RWPE1 (cell line): ENCODE measurements at regions not wholly inside any gene's neighbourhood (a gene's known extent, or its start where the extent isn't known, plus 50 kb on each side); places are given as distances from the start of the nearest gene placed in this dataset.

Source experiments
- CTCF ChIA-PET: fragments of 350-600 bp; sonication (Branson Sonifier 250); formaldehyde crosslinking; extraction: SDS; loops from one replicate; lab custom pipeline; 2021; lab: Yijun Ruan, JAX
- POLR2A ChIA-PET: fragments of 400-600 bp; formaldehyde crosslinking; extraction: SDS; loops from one replicate; lab custom pipeline; 2020; ENCODE audit warnings: antibody characterized with exemption; ENCODE audit not compliant: low non-redundant PET; lab: Yijun Ruan, JAX
- DNase-seq: peaks from one replicate; pipeline ENCODE4 v3.0.0; 2012; ENCODE audit warnings: low spot score
- H3K27ac ChIP-seq: fragments of 450-650 bp; 2 replicates; pipeline ENCODE4 v1.5.1; 2017
- TF ChIP-seq, protein P1 (sequence below): fragments of 450-650 bp; conservative IDR thresholded peaks from 2 replicates; pipeline ENCODE4 v1.5.1; 2017; ENCODE audit warnings: low read depth, mild to moderate bottlenecking

DNA sequence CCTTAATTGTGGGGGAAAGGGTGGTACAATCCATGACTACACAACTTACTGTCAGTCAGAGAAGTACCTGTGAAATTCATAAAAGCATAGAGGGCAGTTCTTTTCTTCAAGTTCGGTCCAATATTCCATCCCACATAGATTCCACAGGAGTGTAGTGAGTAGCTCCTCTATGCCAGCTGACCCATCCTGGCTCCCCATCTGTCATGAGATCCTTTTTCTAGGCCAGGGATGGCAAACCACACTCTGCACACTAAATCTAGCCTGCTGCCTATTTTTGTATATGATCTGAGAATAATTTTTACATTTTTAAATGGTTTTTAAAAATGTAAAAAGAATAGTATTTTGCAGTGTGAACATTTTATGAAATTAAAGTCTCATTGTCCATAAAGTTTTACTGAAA, 107.0 kb upstream of the TSPAN2 start:
- H3K27ac ChIP-seq, result no peak overlapping the region
- no peak for DNase-seq
- CTCF ChIA-PET, result no interaction called here
- POLR2A ChIA-PET, result no interaction called here
- TF ChIP-seq, protein P1, sequence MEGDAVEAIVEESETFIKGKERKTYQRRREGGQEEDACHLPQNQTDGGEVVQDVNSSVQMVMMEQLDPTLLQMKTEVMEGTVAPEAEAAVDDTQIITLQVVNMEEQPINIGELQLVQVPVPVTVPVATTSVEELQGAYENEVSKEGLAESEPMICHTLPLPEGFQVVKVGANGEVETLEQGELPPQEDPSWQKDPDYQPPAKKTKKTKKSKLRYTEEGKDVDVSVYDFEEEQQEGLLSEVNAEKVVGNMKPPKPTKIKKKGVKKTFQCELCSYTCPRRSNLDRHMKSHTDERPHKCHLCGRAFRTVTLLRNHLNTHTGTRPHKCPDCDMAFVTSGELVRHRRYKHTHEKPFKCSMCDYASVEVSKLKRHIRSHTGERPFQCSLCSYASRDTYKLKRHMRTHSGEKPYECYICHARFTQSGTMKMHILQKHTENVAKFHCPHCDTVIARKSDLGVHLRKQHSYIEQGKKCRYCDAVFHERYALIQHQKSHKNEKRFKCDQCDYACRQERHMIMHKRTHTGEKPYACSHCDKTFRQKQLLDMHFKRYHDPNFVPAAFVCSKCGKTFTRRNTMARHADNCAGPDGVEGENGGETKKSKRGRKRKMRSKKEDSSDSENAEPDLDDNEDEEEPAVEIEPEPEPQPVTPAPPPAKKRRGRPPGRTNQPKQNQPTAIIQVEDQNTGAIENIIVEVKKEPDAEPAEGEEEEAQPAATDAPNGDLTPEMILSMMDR, result no peak

DNA sequence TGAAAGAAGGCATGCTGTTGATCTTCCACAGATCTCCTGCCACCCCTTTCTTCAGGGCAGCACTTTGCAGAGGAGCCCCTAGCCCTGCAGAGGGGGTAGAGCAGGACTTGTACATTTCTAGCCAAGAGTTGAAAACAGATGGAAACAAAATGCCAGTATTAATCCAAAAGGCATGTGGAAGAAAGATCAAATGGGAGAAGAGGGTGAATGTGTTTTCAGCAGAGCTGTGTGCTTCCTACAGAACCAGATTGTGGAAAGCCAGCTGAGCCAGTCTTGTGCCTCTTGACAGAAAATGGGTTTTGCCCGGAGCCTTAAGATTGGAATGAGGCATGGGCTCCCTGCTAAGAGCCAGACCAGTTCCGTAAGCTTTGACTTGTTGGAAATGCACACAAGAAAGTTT, 105.2 kb upstream of the TSPAN2 start:
- TF ChIP-seq, protein P1, result no peak
- POLR2A ChIA-PET, result no interaction called here
- CTCF ChIA-PET, result interaction anchor here (0.6 kb wide), 1 partner anchor 8 kb away, joined by 3 read pairs; no protein-coding TSS in a partner anchor
- no peak overlapping the region for H3K27ac ChIP-seq
- DNase-seq, result no peak

DNA sequence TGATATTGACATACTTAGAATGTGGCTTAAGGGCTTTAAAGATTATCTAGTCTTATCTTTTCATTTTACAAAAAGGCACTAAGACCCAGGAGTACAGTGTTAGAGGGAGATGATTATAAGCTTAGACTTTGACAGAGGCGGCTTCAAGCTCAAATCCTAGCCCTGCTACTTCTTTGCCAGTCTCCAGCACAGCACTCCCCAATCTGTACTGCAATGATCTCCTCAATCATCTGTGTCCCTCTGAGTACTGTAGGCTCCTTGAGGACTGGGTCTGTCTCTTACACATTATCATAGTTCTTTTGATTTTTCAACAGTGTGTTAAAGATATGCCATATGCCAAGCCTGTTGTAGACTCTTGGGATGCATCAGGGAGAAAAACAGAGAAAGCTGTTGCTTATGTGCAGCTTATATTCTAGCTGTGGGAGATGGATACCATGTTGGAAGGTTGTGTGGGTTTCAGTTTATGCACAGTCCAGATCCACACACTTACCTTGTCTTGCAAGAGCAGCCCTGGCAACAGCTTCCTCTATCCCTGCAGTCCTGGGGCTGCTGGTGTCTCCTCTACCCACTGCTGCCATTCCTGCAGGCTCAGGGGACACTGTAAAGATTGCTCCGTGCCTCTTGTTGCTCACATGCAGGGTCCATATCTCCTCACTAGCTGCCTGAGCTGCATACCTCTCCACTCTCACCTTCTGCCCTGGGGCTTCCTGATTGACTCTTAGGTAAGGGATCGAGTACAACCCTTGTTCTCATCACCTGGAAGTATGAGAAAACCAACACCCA, 103.9 kb upstream of the TSPAN2 start:
- TF ChIP-seq, protein P1, result no peak
- POLR2A ChIA-PET, result no interaction called here
- DNase-seq, result no peak
- CTCF ChIA-PET, result no interaction called here
- H3K27ac ChIP-seq, result no peak overlapping the region

DNA sequence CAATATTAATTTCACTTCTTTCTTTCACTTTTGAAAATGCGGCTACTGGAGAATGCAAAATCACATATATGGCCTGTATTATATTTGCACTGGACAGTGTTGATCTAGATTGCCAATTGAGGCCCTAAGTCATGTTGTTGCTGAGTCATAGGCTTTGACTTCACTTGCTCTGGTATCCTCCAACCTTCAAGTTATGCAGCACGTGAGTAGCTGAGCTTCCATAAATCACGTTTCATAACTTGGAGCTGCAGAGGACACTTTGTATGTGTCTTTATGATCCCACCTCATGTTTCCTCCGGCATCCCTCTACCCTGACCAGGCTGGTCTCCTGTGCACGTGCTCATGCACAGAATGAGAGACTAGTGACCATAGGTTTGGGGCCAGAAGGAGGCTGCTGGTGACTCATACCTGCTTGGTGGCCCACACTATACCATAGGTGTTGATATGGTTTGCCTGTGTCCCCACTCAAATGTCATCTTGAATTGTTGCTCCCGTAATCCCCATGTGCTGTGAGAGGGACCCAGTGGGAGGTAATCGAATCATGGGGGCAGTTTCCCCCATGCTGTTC, 103.0 kb upstream of the TSPAN2 start:
- CTCF ChIA-PET, result no interaction called here
- DNase-seq, result no peak

DNA sequence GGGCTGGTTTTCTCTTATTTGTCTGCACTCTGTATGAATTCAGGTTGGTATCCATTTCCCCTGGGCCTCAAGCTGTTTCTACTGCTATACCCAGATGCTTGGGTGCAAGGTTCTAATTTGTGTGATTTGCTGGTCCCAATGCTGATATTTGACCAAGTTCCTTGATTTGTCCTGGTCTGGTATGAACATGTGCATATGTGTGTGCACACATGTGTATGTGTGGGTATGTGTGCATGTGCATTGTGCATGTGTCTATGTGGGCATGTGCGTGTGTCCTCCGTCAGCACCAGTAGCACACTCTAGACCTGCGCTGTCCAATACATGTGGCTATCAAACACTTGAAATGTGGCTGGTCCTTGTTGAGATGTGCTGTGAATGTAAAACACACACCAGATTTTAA, 102.4 kb upstream of the TSPAN2 start:
- ChIA-PET CTCF (no interaction called here), POLR2A (no interaction called here)
- no peak overlapping the region for H3K27ac ChIP-seq
- DNase-seq, result no peak
- TF ChIP-seq, protein P1, result no peak

More for the DNA sequence above, 103.0 kb upstream of the TSPAN2 start:
- TF ChIP-seq, protein P1, result no peak
- POLR2A ChIA-PET, result no interaction called here
- H3K27ac ChIP-seq, result no peak overlapping the region

DNA sequence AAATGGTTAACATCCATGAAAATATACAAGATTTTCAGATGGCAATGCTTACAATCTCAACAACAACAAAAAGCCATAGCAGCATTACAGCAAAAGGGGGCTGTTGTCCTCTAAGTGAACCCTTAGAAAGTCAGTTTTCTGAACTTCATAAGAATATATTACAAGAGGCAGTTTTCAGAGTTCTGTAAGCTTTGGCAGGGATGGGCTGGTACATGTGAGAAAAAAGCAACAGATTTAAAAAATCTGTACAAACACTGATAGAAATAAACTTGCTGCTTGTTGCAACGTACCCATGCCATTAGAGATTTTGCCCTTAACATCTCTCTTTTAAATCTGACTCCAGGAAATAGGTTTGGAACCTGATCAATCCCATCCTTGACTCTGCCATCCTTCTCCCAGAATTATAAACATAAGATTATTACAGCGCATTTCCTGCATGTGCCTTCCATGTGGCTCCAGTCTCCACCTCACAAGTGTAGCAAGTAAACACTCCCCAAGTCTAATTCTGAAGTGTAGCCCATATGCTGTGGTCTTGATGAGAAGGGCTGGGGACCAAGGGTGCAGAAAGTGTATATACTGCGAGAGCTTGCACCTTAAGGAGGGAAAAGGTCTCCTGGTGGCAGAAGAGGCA, 101.4 kb upstream of the TSPAN2 start:
- ChIA-PET POLR2A (no interaction called here), CTCF (interaction anchor here (0.5 kb wide), 1 partner anchor 18 kb away, joined by 3 read pairs; no protein-coding TSS in a partner anchor)
- DNase-seq, result no peak

More for the DNA sequence above, 101.4 kb upstream of the TSPAN2 start:
- TF ChIP-seq, protein P1, result no peak
- no peak overlapping the region for H3K27ac ChIP-seq
